GM12864 (cell line): ENCODE measurements at regions not wholly inside any gene's neighbourhood (a gene's known extent, or its start where the extent isn't known, plus 50 kb on each side); places are given as distances from the start of the nearest gene placed in this dataset.

ENCODE experiments used
- DNase-seq: peaks from one replicate; pipeline ENCODE4 v3.0.0-alpha.2; 2011; ENCODE audit warnings: low read depth
- H3K4me3 ChIP-seq: 2 replicates; pipeline ENCODE4 v1.5.1; 2011; ENCODE audit warnings: mild to moderate bottlenecking, low read depth, low read length, control low read depth
- CTCF ChIP-seq: IDR thresholded peaks from 2 replicates; pipeline ENCODE4 v1.5.1; 2011; ENCODE audit warnings: low read depth, mild to moderate bottlenecking, moderate library complexity, low read length, control low read depth, inconsistent platforms; ENCODE audit errors: missing control alignments

- no peak for TF ChIP-seq CTCF
- no peak overlapping the region for H3K4me3 ChIP-seq
- DNase-seq = no peak
These were observed 62.2 kb upstream of the KIF26B start for GRCh38 chr1:245092638-245092976.

GRCh38 chr1:245091818-245092637 lies 62.8 kb upstream of the KIF26B start:
- TF ChIP-seq CTCF = no peak
- H3K4me3 ChIP-seq = no peak overlapping the region
- no peak for DNase-seq

- no peak for DNase-seq
These were observed 63.6 kb upstream of the KIF26B start for GRCh38 chr1:245091171-245091621.

GRCh38 chr1:245090491-245091090 lies 64.2 kb upstream of the KIF26B start:
- TF ChIP-seq CTCF = no peak

More at GRCh38 chr1:245091171-245091621, 63.6 kb upstream of the KIF26B start:
- H3K4me3 ChIP-seq = no peak overlapping the region
- no peak for TF ChIP-seq CTCF

GRCh38 chr1:245087723-245088122 lies 67.1 kb upstream of the KIF26B start:
- no peak for TF ChIP-seq CTCF
- DNase-seq = no peak
- no peak overlapping the region for H3K4me3 ChIP-seq

More at GRCh38 chr1:245090491-245091090, 64.2 kb upstream of the KIF26B start:
- DNase-seq = no peak
- no peak overlapping the region for H3K4me3 ChIP-seq

GRCh38 chr1:245086389-245086969 lies 68.3 kb upstream of the KIF26B start:
- no peak for TF ChIP-seq CTCF
- DNase-seq = no peak
- H3K4me3 ChIP-seq = no peak overlapping the region
